Thyroid gland (tissue), 4 donors: ENCODE measurements at regions not wholly inside any gene's neighbourhood (a gene's known extent, or its start where the extent isn't known, plus 50 kb on each side); places are given as distances from the start of the nearest gene placed in this dataset.

Experiments used
- POLR2A ChIP-seq, 2 donors: fragments of 450-650 bp; IDR thresholded peaks; one replicate each; pipeline ENCODE4 v1.6.1; 2017; ENCODE audit warnings: antibody characterized with exemption in 2 of 2, mild to moderate bottlenecking in 2 of 2, moderate library complexity in 1 of 2
- TF ChIP-seq, protein P1 (sequence below), 6 experiments: fragments of 200-600 bp in 3 of 6; fragments of 450-650 bp in 3 of 6; sonication (generic) in 3 of 6; IDR thresholded peaks; one replicate each; pipeline ENCODE4 v1.5.1; 2016 to 2019; ENCODE audit warnings: antibody characterized with exemption in 6 of 6, mild to moderate bottlenecking in 2 of 6, inconsistent platforms in 1 of 6, moderate library complexity in 1 of 6

DNA sequence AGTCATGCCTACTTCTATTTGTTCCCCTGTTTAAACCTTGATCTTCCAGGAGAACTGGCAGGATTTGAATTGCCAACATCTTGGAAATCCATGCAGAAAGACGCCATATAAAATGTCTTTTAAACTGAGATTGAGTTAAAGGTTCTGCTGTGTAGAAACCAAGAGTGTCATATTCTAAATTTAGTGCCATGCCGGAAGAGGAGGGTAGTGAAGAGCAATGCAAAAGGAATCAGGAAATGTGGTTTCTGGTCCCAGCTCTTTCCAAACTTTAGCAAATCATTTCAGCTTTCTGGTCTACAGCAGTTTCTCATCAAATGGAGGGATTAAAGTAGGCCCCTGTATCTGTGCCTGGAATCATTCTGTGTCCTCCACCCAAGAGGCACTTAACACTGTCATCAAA lies 85.7 kb downstream of the BTG1 start:
- no peak for TF ChIP-seq POLR2A (IDR thresholded peaks at IDR 0.05)
- TF ChIP-seq, protein P1, sequence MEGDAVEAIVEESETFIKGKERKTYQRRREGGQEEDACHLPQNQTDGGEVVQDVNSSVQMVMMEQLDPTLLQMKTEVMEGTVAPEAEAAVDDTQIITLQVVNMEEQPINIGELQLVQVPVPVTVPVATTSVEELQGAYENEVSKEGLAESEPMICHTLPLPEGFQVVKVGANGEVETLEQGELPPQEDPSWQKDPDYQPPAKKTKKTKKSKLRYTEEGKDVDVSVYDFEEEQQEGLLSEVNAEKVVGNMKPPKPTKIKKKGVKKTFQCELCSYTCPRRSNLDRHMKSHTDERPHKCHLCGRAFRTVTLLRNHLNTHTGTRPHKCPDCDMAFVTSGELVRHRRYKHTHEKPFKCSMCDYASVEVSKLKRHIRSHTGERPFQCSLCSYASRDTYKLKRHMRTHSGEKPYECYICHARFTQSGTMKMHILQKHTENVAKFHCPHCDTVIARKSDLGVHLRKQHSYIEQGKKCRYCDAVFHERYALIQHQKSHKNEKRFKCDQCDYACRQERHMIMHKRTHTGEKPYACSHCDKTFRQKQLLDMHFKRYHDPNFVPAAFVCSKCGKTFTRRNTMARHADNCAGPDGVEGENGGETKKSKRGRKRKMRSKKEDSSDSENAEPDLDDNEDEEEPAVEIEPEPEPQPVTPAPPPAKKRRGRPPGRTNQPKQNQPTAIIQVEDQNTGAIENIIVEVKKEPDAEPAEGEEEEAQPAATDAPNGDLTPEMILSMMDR (IDR thresholded peaks at IDR 0.05) = no peak
